Pancreas (tissue), 10 donors: ENCODE measurements at regions not wholly inside any gene's neighbourhood (a gene's known extent, or its start where the extent isn't known, plus 50 kb on each side); places are given as distances from the start of the nearest gene placed in this dataset.

Source experiments
- ATAC-seq, 4 donors: fragments of 200-7000 bp; cut with Tn5 transposase; one replicate each; pipeline versions ENCODE4 v1.8.0 to v1.9.1; 2020; ENCODE audit warnings: mild to moderate bottlenecking in 4 of 4, moderate library complexity in 4 of 4
- DNase-seq, 6 donors: peaks; one replicate each; pipeline ENCODE4 v3.0.0-alpha.2; 2020
- FAIRE-seq: peaks from 2 replicates; lab custom pipeline; 2012; peaks lifted over from hg19 to GRCh38; lab: Jason Lieb, UNC
- H3K27ac ChIP-seq, 4 donors: fragments of 200-600 bp; sonication (generic); 1 replicate in 3 of 4; 2 replicates in 1 of 4; pipeline versions ENCODE4 v1.5.0 to v1.8.0; 2020
- H3K27me3 ChIP-seq, 4 donors: fragments of 200-600 bp; one replicate each; pipeline ENCODE4 v1.8.0; 2021
- H3K36me3 ChIP-seq, 3 donors: fragments of 200-600 bp; sonication (generic) in 1 of 3; one replicate each; pipeline versions ENCODE4 v1.5.0 to v1.8.0; 2020 to 2021
- H3K4me1 ChIP-seq, 3 donors: fragments of 200-600 bp; one replicate each; pipeline ENCODE4 v1.8.0; 2021
- H3K4me3 ChIP-seq, 4 donors: fragments of 200-600 bp; sonication (generic) in 2 of 4; one replicate each; pipeline versions ENCODE4 v1.5.0 to v1.8.0; 2020 to 2021
- H3K9me3 ChIP-seq, 4 donors: fragments of 200-600 bp; one replicate each; pipeline ENCODE4 v1.8.0; 2021
- CTCF ChIP-seq, 4 donors: fragments of 200-600 bp; sonication (generic) in 3 of 4; IDR thresholded peaks; one replicate each; pipeline versions ENCODE4 v1.5.0 to v1.8.0; 2021; ENCODE audit warnings: antibody characterized with exemption in 4 of 4
- WGBS, 2 donors: extraction: QIAGEN DNeasy Blood & Tissue Kit; methylation state at CpG; one replicate each; pipeline ENCODE4 v1.1.7; 2013; 5-methylcytosine and 5-hydroxymethylcytosine counted together
- intact Hi-C, 3 donors: fragments of 100-400 bp; cut with DNase I; formaldehyde crosslinking; loops; one replicate each; pipeline versions ENCODE4 v1.11.1 to v1.14.2; 2022
- donor health status: healthy with polysubstance abuse.
- donor health status: DM: no; HTN: no; CAD: no; lungs with moderate emphysema.
- donor health status: DM: no; HTN: no; CAD: no.
- donor health status: control.
- donor health status: control.
- donor health status: Bipolar disorder and iron deficiency.
- donor health status: DM: yes; HTN: yes; CAD: no.
- donor health status: DM: no; HTN: no; CAD: no.
- donor health status: DM: no; HTN: no; CAD: no.
- donor health status: DM: yes; HTN: yes; CAD: no.

- no peaks in the 10 kb centered on the region for H3K4me1 ChIP-seq
- H3K27ac ChIP-seq, result no peak overlapping the region
- ATAC-seq (no peak), DNase-seq (no peak), FAIRE-seq (no peak)
- H3K9me3 ChIP-seq, result no peaks in the 10 kb centered on the region
- no peak overlapping the region for H3K4me3 ChIP-seq
- TF ChIP-seq CTCF (IDR thresholded peaks at IDR 0.05), result no peak
- intact Hi-C loops, result no loop called here
- H3K36me3 ChIP-seq, result no peaks in the 10 kb centered on the region
- H3K27me3 ChIP-seq, result no peaks in the 10 kb centered on the region
- 85% methylated on average over 5 of the region's 5 CpGs for WGBS, 2 donors
Measured at GRCh38 chr1:238409932-238410331, 519.2 kb upstream of the ZP4 start.

- Histone ChIP-seq H3K36me3 (no peaks in the 10 kb centered on the region), H3K4me3 (no peak overlapping the region), H3K9me3 (no peaks in the 10 kb centered on the region), H3K4me1 (no peaks in the 10 kb centered on the region), H3K27ac (no peak overlapping the region), H3K27me3 (no peaks in the 10 kb centered on the region)
- 67 to 79% methylated on average over 3 of the region's 3 CpGs for WGBS, 2 donors
- no peak for TF ChIP-seq CTCF (IDR thresholded peaks at IDR 0.05)
- DNase-seq (no peak), FAIRE-seq (no peak), ATAC-seq (peak in 2 of 4 donors; percentile 36 to 41)
- intact Hi-C loops, result no loop called here
Measured at GRCh38 chr1:238409191-238409850, 518.6 kb upstream of the ZP4 start.

- no peak overlapping the region for H3K27ac ChIP-seq
- intact Hi-C loops, result no loop called here
- WGBS, 2 donors, result 94% methylated on average over 3 of the region's 3 CpGs
- no peaks in the 10 kb centered on the region for H3K27me3 ChIP-seq
- H3K4me3 ChIP-seq, result no peak overlapping the region
- no peak for FAIRE-seq
- TF ChIP-seq CTCF (IDR thresholded peaks at IDR 0.05), result no peak
- no peak for ATAC-seq
- H3K9me3 ChIP-seq, result no peaks in the 10 kb centered on the region
- DNase-seq, result no peak
- H3K4me1 ChIP-seq, result no peaks in the 10 kb centered on the region
- no peaks in the 10 kb centered on the region for H3K36me3 ChIP-seq
Measured at GRCh38 chr1:238408737-238409136, 518.0 kb upstream of the ZP4 start.

GRCh38 chr1:238406098-238406860 is 515.6 kb upstream of the ZP4 start:
- ATAC-seq (no peak), DNase-seq (no peak), FAIRE-seq (no peak)
- H3K4me1 ChIP-seq, result no peaks in the 10 kb centered on the region
- WGBS, 2 donors, result 65 to 66% methylated on average over 3 of the region's 3 CpGs
- no peaks in the 10 kb centered on the region for H3K9me3 ChIP-seq
- H3K4me3 ChIP-seq, result no peak overlapping the region
- intact Hi-C loops, result no loop called here
- TF ChIP-seq CTCF (IDR thresholded peaks at IDR 0.05), result no peak
- H3K27ac ChIP-seq, result no peak overlapping the region
- H3K27me3 ChIP-seq, result no peaks in the 10 kb centered on the region
- no peaks in the 10 kb centered on the region for H3K36me3 ChIP-seq

GRCh38 chr1:238404921-238405320 is 514.2 kb upstream of the ZP4 start:
- Histone ChIP-seq H3K27ac (no peak overlapping the region), H3K27me3 (no peaks in the 10 kb centered on the region), H3K9me3 (no peaks in the 10 kb centered on the region), H3K4me3 (no peak overlapping the region), H3K4me1 (no peaks in the 10 kb centered on the region), H3K36me3 (no peaks in the 10 kb centered on the region)
- TF ChIP-seq CTCF (IDR thresholded peaks at IDR 0.05), result no peak
- intact Hi-C loops, result no loop called here
- FAIRE-seq (no peak), ATAC-seq (no peak), DNase-seq (no peak)
- 63 to 67% methylated on average over 2 of the region's 2 CpGs for WGBS, 2 donors
